ENCODE measurements at regions not wholly inside any gene's neighbourhood (a gene's known extent, or its start where the extent isn't known, plus 50 kb on each side); places are given as distances from the start of the nearest gene placed in this dataset.

GRCh38 chr13:103395139-103395538, 328.9 kb upstream of the SLC10A2 start:
- Histone ChIP-seq H3K9me3 (ENCODE audit: low read depth) (no peaks in the 10 kb centered on the region), H3K4me3 (no peak overlapping the region), H3K27me3 (no peaks in the 10 kb centered on the region), H3K27ac (no peak overlapping the region), H3K36me3 (no peaks in the 10 kb centered on the region), H3K4me1 (ENCODE audit: low read depth) (no peaks in the 10 kb centered on the region)
- no peak for DNase-seq (ENCODE audit: low read depth in 1 of 2, low spot score in 1 of 2)
- TF ChIP-seq CTCF (IDR thresholded peaks at IDR 0.05; ENCODE audit: low read depth, low read length), result no peak

GRCh38 chr13:103394618-103395017, 328.4 kb upstream of the SLC10A2 start:
- no peaks in the 10 kb centered on the region for H3K4me1 ChIP-seq (ENCODE audit: low read depth)
- TF ChIP-seq CTCF (IDR thresholded peaks at IDR 0.05; ENCODE audit: low read depth, low read length), result no peak
- H3K36me3 ChIP-seq, result no peaks in the 10 kb centered on the region
- no peak for DNase-seq (ENCODE audit: low read depth in 1 of 2, low spot score in 1 of 2)
- H3K27me3 ChIP-seq, result no peaks in the 10 kb centered on the region
- H3K9me3 ChIP-seq (ENCODE audit: low read depth), result no peaks in the 10 kb centered on the region
- H3K27ac ChIP-seq, result no peak overlapping the region
- no peak overlapping the region for H3K4me3 ChIP-seq

- TF ChIP-seq CTCF (IDR thresholded peaks at IDR 0.05; ENCODE audit: low read depth, low read length), result no peak
- H3K4me3 ChIP-seq, result no peak overlapping the region
- no peaks in the 10 kb centered on the region for H3K36me3 ChIP-seq
- H3K27me3 ChIP-seq, result no peaks in the 10 kb centered on the region
- DNase-seq (ENCODE audit: low read depth in 1 of 2, low spot score in 1 of 2), result no peak
- no peak overlapping the region for H3K27ac ChIP-seq
- H3K4me1 ChIP-seq (ENCODE audit: low read depth), result no peaks in the 10 kb centered on the region
- H3K9me3 ChIP-seq (ENCODE audit: low read depth), result no peaks in the 10 kb centered on the region
Observed at GRCh38 chr13:103391936-103392335, 325.7 kb upstream of the SLC10A2 start.

- Histone ChIP-seq H3K27me3 (no peaks in the 10 kb centered on the region), H3K9me3 (ENCODE audit: low read depth) (no peaks in the 10 kb centered on the region), H3K4me3 (no peak overlapping the region), H3K4me1 (ENCODE audit: low read depth) (no peaks in the 10 kb centered on the region), H3K27ac (no peak overlapping the region), H3K36me3 (no peaks in the 10 kb centered on the region)
- no peak for DNase-seq (ENCODE audit: low read depth in 1 of 2, low spot score in 1 of 2)
- no peak for TF ChIP-seq CTCF (IDR thresholded peaks at IDR 0.05; ENCODE audit: low read depth, low read length)
Observed at GRCh38 chr13:103388839-103389238, 322.6 kb upstream of the SLC10A2 start.

GRCh38 chr13:103386341-103386740, 320.1 kb upstream of the SLC10A2 start:
- no peaks in the 10 kb centered on the region for H3K36me3 ChIP-seq
- no peak overlapping the region for H3K4me3 ChIP-seq
- H3K27me3 ChIP-seq, result no peaks in the 10 kb centered on the region
- no peaks in the 10 kb centered on the region for H3K9me3 ChIP-seq (ENCODE audit: low read depth)
- no peak overlapping the region for H3K27ac ChIP-seq
- no peak for TF ChIP-seq CTCF (IDR thresholded peaks at IDR 0.05; ENCODE audit: low read depth, low read length)
- H3K4me1 ChIP-seq (ENCODE audit: low read depth), result no peaks in the 10 kb centered on the region
- peak; percentile 11 to 72 for DNase-seq (ENCODE audit: low read depth in 1 of 2, low spot score in 1 of 2)

GRCh38 chr13:103373916-103374315, 307.7 kb upstream of the SLC10A2 start:
- Histone ChIP-seq H3K4me3 (no peak overlapping the region), H3K4me1 (ENCODE audit: low read depth) (no peaks in the 10 kb centered on the region), H3K9me3 (ENCODE audit: low read depth) (no peaks in the 10 kb centered on the region), H3K27ac (no peak overlapping the region), H3K27me3 (no peaks in the 10 kb centered on the region), H3K36me3 (no peaks in the 10 kb centered on the region)
- DNase-seq (ENCODE audit: low read depth in 1 of 2, low spot score in 1 of 2), result no peak
- no peak for TF ChIP-seq CTCF (IDR thresholded peaks at IDR 0.05; ENCODE audit: low read depth, low read length)

All from cardiac muscle cell (in vitro differentiated cells and primary cell).